ENCODE measurements at regions not wholly inside any gene's neighbourhood (a gene's known extent, or its start where the extent isn't known, plus 50 kb on each side); places are given as distances from the start of the nearest gene placed in this dataset.

DNA sequence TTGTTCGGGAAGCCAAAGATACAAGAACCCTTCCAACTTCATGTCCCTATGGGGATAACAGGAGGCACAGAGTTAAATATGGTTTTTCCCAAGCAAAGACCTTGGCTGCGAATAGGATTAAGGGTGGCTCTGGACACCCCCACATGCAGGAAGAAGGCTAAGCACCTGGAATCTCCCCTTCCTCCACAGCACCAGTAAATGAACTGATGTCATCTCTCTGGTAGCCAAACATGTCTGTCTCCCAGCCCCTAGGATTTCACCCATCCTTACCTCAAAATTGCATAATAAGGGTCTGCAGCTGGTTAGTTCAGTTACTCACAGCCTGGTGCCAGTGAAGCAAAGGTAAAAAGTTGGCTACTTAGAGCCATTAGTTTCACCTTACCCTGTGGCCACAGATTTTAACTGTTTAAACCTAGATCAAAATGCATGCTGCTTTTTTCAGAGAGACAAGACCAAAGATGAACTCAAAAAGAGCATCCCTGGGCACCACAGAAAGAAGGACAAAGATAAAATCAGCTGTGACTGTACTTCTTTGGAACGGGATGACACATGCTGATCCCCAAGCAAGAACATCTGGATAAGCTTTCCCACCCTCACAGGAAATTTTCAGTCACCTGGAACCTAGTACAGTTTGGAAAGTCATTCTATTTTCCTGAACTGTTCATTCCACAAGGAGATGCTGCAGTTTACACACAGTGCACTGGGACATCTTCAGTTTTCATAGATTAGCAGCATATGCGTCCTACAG, 77.2 kb upstream of the AKIP1 start:
- Histone ChIP-seq H2AFZ (ENCODE audit: low read length) (no peak overlapping the region), H3K9ac (ENCODE audit: insufficient read depth, low read length) (no peak overlapping the region), H3K79me2 (ENCODE audit: control insufficient read depth, insufficient read depth, low read length) (peaks cover 13% of the 10 kb centered on the region), H3K36me3 (ENCODE audit: control insufficient read depth, insufficient read depth, low read length) (peaks cover 2% of the 10 kb centered on the region), H3K27ac (ENCODE audit: insufficient read depth, low read length) (peak overlapping the region; percentile 93), H3K4me2 (ENCODE audit: extremely low read depth, insufficient read depth, low read length) (peak overlapping the region; percentile 27), H4K20me1 (ENCODE audit: control insufficient read depth, extremely low read depth, insufficient read depth, low read length) (no peaks in the 10 kb centered on the region), H3K4me1 (ENCODE audit: control insufficient read depth, extremely low read depth, insufficient read depth, low read length) (peaks cover 33% of the 10 kb centered on the region), H3K4me3 (replicated peaks in 1 of 4; ENCODE audit: control extremely low read depth in 1 of 4, insufficient read depth in 1 of 4, low read depth in 3 of 4, low read length in 4 of 4) (no peak overlapping the region), H3K27me3 (ENCODE audit: control insufficient read depth, insufficient read depth, low read length) (no peaks in the 10 kb centered on the region), H3K9me3 (ENCODE audit: control insufficient read depth, insufficient read depth, low read depth, low read length) (no peaks in the 10 kb centered on the region)
- peak in 1 of 2 donors; percentile 93 for DNase-seq (ENCODE audit: low read depth in 2 of 2)
- no peak for TF ChIP-seq EZH2 (IDR thresholded peaks at IDR 0.05; ENCODE audit: low read length, missing control alignments)
- TF ChIP-seq, protein P1, sequence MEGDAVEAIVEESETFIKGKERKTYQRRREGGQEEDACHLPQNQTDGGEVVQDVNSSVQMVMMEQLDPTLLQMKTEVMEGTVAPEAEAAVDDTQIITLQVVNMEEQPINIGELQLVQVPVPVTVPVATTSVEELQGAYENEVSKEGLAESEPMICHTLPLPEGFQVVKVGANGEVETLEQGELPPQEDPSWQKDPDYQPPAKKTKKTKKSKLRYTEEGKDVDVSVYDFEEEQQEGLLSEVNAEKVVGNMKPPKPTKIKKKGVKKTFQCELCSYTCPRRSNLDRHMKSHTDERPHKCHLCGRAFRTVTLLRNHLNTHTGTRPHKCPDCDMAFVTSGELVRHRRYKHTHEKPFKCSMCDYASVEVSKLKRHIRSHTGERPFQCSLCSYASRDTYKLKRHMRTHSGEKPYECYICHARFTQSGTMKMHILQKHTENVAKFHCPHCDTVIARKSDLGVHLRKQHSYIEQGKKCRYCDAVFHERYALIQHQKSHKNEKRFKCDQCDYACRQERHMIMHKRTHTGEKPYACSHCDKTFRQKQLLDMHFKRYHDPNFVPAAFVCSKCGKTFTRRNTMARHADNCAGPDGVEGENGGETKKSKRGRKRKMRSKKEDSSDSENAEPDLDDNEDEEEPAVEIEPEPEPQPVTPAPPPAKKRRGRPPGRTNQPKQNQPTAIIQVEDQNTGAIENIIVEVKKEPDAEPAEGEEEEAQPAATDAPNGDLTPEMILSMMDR (conservative IDR thresholded peaks at IDR 0.05 in 1 of 2, IDR thresholded peaks at IDR 0.05 in 1 of 2; ENCODE audit: low read depth in 1 of 2, low read length in 2 of 2) = no peak

DNA sequence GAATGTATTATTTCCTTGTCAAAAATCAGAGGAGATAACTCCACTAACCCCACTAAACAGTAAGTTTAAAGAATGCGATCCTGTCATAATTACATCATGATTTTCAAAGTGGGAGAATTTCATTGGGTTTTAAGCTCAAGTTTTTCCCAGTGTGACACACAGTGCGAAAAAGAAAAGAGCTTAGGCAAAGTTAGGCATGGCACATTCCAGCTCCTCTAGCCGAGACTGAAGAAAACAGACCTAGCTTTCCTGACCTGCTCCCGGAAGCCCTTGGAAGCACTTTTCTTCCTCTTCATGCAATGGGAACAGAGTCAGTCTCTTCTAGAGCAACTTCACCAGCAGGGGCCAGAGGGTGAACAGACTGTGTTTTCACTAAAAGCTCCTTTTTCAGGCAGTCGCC, 76.6 kb upstream of the AKIP1 start:
- Histone ChIP-seq H3K36me3 (ENCODE audit: control insufficient read depth, insufficient read depth, low read length) (peaks cover 2% of the 10 kb centered on the region), H3K79me2 (ENCODE audit: control insufficient read depth, insufficient read depth, low read length) (peaks cover 10% of the 10 kb centered on the region), H4K20me1 (ENCODE audit: control insufficient read depth, extremely low read depth, insufficient read depth, low read length) (no peaks in the 10 kb centered on the region), H3K4me3 (replicated peaks in 1 of 4; ENCODE audit: control extremely low read depth in 1 of 4, insufficient read depth in 1 of 4, low read depth in 3 of 4, low read length in 4 of 4) (no peak overlapping the region), H3K4me1 (ENCODE audit: control insufficient read depth, extremely low read depth, insufficient read depth, low read length) (peaks cover 30% of the 10 kb centered on the region), H3K4me2 (ENCODE audit: extremely low read depth, insufficient read depth, low read length) (no peak overlapping the region), H3K9ac (ENCODE audit: insufficient read depth, low read length) (no peak overlapping the region), H3K9me3 (ENCODE audit: control insufficient read depth, insufficient read depth, low read depth, low read length) (no peaks in the 10 kb centered on the region), H3K27ac (ENCODE audit: insufficient read depth, low read length) (no peak overlapping the region), H2AFZ (ENCODE audit: low read length) (no peak overlapping the region), H3K27me3 (ENCODE audit: control insufficient read depth, insufficient read depth, low read length) (no peaks in the 10 kb centered on the region)
- TF ChIP-seq EZH2 (IDR thresholded peaks at IDR 0.05; ENCODE audit: low read length, missing control alignments) = no peak
- TF ChIP-seq, protein P1 (conservative IDR thresholded peaks at IDR 0.05 in 1 of 2, IDR thresholded peaks at IDR 0.05 in 1 of 2; ENCODE audit: low read depth in 1 of 2, low read length in 2 of 2) = peak in 1 of 2 donors; percentile 11
- DNase-seq (ENCODE audit: low read depth in 2 of 2) = peak in 1 of 2 donors; percentile 50

DNA sequence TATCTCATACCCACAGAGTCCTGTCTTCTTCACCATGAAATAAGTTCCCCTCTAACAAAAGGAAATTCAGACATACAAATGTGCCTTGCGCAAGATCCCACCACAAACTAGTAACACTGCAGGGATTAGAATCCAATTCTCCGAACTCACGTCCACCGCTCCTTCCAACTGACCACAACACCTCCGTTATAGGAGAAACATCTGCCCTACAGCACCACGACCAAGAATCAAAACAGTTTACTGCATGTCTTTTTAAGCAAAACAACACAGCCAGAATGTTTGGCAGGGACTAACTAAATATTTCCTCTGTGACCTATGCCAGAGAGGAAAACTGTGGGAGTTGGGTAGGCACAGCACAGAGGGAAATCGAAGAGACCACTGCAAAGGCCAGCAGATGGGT, 72.7 kb upstream of the AKIP1 start:
- Histone ChIP-seq H3K27ac (ENCODE audit: insufficient read depth, low read length) (peak overlapping the region; percentile 70), H3K4me1 (ENCODE audit: control insufficient read depth, extremely low read depth, insufficient read depth, low read length) (peaks cover 31% of the 10 kb centered on the region), H3K4me2 (ENCODE audit: extremely low read depth, insufficient read depth, low read length) (peak overlapping the region; percentile 26), H4K20me1 (ENCODE audit: control insufficient read depth, extremely low read depth, insufficient read depth, low read length) (no peaks in the 10 kb centered on the region), H3K27me3 (ENCODE audit: control insufficient read depth, insufficient read depth, low read length) (no peaks in the 10 kb centered on the region), H3K9me3 (ENCODE audit: control insufficient read depth, insufficient read depth, low read depth, low read length) (no peaks in the 10 kb centered on the region), H3K79me2 (ENCODE audit: control insufficient read depth, insufficient read depth, low read length) (peaks cover 15% of the 10 kb centered on the region), H3K4me3 (replicated peaks in 1 of 4; ENCODE audit: control extremely low read depth in 1 of 4, insufficient read depth in 1 of 4, low read depth in 3 of 4, low read length in 4 of 4) (no peak overlapping the region), H3K9ac (ENCODE audit: insufficient read depth, low read length) (no peak overlapping the region), H3K36me3 (ENCODE audit: control insufficient read depth, insufficient read depth, low read length) (no peaks in the 10 kb centered on the region), H2AFZ (ENCODE audit: low read length) (no peak overlapping the region)
- DNase-seq (ENCODE audit: low read depth in 2 of 2) = peak; percentile 89 to 95
- TF ChIP-seq EZH2 (IDR thresholded peaks at IDR 0.05; ENCODE audit: low read length, missing control alignments) = no peak
- TF ChIP-seq, protein P1 (conservative IDR thresholded peaks at IDR 0.05 in 1 of 2, IDR thresholded peaks at IDR 0.05 in 1 of 2; ENCODE audit: low read depth in 1 of 2, low read length in 2 of 2) = no peak

All from fibroblast of lung (primary cell).